Lower leg skin (tissue), 3 donors: ENCODE measurements at regions not wholly inside any gene's neighbourhood (a gene's known extent, or its start where the extent isn't known, plus 50 kb on each side); places are given as distances from the start of the nearest gene placed in this dataset.

Experiments
- POLR2A ChIP-seq, 2 donors: fragments of 450-650 bp; IDR thresholded peaks; one replicate each; pipeline ENCODE4 v1.6.1; 2016 to 2017; ENCODE audit warnings: antibody characterized with exemption in 2 of 2, mild to moderate bottlenecking in 1 of 2, moderate library complexity in 1 of 2
- TF ChIP-seq, protein P1 (sequence below), 3 donors: fragments of 450-650 bp; IDR thresholded peaks; one replicate each; pipeline ENCODE4 v1.5.1; 2016; ENCODE audit warnings: antibody characterized with exemption in 3 of 3, mild to moderate bottlenecking in 3 of 3, moderate library complexity in 2 of 3

DNA sequence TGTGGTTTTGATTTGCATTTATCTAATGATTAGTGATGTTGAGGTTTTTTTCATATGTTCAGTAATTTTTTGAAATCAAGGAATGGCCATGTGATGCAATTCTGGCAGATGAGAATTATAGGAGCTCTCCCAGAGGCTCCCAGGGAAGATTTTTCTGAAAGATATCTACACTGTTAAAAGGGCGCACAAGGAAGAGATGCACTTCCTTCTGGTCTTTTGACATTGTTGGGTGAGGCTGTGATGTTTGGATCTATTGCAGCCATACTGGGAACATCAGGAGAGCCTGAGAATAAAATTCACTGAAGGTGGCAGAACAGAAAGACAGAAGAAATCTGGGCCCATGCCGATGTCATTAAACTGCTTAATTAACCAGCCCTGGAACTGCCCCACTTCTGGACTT lies 108.5 kb downstream of the DDX1 start:
- no peak for TF ChIP-seq POLR2A (IDR thresholded peaks at IDR 0.05)
- TF ChIP-seq, protein P1, sequence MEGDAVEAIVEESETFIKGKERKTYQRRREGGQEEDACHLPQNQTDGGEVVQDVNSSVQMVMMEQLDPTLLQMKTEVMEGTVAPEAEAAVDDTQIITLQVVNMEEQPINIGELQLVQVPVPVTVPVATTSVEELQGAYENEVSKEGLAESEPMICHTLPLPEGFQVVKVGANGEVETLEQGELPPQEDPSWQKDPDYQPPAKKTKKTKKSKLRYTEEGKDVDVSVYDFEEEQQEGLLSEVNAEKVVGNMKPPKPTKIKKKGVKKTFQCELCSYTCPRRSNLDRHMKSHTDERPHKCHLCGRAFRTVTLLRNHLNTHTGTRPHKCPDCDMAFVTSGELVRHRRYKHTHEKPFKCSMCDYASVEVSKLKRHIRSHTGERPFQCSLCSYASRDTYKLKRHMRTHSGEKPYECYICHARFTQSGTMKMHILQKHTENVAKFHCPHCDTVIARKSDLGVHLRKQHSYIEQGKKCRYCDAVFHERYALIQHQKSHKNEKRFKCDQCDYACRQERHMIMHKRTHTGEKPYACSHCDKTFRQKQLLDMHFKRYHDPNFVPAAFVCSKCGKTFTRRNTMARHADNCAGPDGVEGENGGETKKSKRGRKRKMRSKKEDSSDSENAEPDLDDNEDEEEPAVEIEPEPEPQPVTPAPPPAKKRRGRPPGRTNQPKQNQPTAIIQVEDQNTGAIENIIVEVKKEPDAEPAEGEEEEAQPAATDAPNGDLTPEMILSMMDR (IDR thresholded peaks at IDR 0.05), result no peak
